ENCODE measurements at regions not wholly inside any gene's neighbourhood (a gene's known extent, or its start where the extent isn't known, plus 50 kb on each side); places are given as distances from the start of the nearest gene placed in this dataset.
A peak's percentile ranks its signal among the peaks of the same experiment; 100 is the strongest.
"Not testable (repeated sequence)": the region's sequence is repeated elsewhere in the genome, so short reads cannot be mapped to it uniquely, and the experiment has no call there.

DNA sequence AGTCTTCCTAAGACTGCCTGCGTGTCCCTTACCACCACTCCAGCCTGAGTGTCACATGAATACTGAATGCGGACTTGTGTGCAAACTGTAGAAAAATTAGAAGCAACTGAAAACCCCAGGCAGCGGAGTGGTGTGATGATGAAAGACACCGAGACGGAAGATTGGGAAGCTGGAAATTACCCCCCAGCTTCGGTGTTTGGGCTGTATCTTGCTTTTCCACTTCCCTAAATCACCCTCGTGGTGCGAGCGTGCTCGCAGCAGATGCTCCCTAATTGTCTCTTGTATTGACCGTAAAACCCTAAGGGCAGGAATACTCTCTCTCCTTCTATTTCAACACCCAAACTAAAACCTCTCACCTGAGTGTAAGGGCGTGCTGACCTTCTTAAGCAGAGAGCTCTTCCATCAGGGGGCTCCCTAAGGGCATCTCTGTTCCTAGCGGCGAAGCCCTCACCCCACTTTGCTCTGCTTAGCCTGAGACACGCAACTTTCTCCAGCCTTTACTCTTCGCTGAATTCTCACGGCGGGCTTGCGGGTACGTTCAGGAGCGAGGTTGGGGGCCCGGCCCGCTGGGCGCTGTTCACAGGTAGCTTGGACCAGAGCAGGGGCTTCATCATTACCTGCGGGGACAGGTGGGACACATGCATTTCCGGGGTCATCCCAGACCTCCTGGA, 62.4 kb downstream of the CRYBB2 start:
- DNase-seq (ENCODE audit: low read depth in 1 of 2, low spot score in 1 of 2) = no peak

GRCh38 chr22:25282346-25282670, 62.9 kb downstream of the CRYBB2 start:
- DNase-seq (ENCODE audit: low read depth in 1 of 2, low spot score in 1 of 2) = no peak

GRCh38 chr22:25282671-25283561, 63.5 kb downstream of the CRYBB2 start:
- no peak for DNase-seq (ENCODE audit: low read depth in 1 of 2, low spot score in 1 of 2)

GRCh38 chr22:25288481-25288880, 69.0 kb downstream of the CRYBB2 start:
- DNase-seq (ENCODE audit: low read depth in 1 of 2, low spot score in 1 of 2) = not testable (repeated sequence)

- not testable (repeated sequence) for DNase-seq (ENCODE audit: low read depth in 1 of 2, low spot score in 1 of 2)
Measured at GRCh38 chr22:25301912-25302311, 82.5 kb downstream of the CRYBB2 start.

- not testable (repeated sequence) for DNase-seq (ENCODE audit: low read depth in 1 of 2, low spot score in 1 of 2)
Measured at GRCh38 chr22:25309586-25309985, 90.1 kb downstream of the CRYBB2 start.

DNA sequence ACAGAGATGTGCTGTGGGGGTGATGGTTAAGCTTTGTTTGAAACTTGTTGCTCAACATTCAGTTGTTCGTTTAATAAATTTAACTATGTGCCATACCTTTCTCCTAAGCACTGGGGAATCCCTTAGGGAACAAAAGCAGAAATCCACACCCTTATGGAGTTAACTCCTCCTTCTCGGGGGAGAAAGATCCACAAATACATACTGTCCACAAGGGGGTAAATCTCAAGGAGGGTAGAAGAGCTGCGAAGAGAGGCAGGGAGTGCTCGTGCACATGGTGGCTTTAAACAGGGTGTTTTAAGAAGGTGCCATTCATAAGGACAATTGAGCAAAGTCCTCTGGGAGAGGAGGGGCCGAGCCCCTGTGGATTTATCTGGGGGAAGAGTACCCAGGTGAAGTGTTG, 92.5 kb downstream of the CRYBB2 start:
- DNase-seq (ENCODE audit: low read depth in 1 of 2, low spot score in 1 of 2) = not testable (repeated sequence)

- no peak for DNase-seq (ENCODE audit: low read depth in 1 of 2, low spot score in 1 of 2)
Measured at GRCh38 chr22:25318081-25318823, 98.8 kb downstream of the CRYBB2 start.

DNA sequence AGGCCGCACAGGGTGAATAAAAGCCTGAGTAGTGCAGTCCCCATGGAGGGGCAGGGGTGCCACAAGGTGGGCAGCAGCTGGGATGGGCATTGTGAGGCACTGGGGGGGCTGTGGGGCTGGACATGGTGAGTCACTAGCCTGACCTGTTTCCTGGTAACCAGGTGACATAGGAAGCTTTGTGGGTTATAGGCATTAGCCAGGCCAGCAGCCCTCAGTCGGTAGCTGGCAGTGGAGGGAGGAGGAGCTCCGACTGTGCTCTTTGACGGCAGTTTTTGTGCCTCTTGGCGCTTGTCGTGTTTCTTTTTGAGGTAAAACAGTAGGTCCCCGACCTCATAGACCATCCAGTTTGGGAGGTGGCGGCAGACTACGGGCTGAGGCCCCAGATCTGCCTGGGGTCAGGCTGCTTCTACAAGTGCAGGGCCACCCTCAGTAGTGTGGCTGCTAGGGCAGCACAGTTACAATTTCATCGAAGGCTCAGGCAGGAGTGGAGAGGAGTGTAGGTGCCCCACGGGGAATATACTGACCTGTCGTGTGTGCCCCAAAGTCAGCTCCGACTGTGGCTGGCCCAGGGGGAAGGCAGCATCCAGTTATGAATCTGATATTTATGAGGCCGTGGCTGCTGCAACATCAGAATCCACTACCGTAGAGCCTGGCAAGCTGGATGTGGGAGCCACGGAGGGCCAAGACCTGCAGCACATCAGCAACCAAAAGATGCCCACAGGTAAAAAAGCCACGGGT, 107.7 kb downstream of the CRYBB2 start:
- no peak for DNase-seq (ENCODE audit: low read depth in 1 of 2, low spot score in 1 of 2)

GRCh38 chr22:25331050-25331449, 111.6 kb downstream of the CRYBB2 start:
- no peak for DNase-seq (ENCODE audit: low read depth in 1 of 2, low spot score in 1 of 2)

GRCh38 chr22:25331911-25332310, 112.5 kb downstream of the CRYBB2 start:
- DNase-seq (ENCODE audit: low read depth in 1 of 2, low spot score in 1 of 2) = not testable (repeated sequence)

GRCh38 chr22:25332386-25332785, 112.9 kb downstream of the CRYBB2 start:
- DNase-seq (ENCODE audit: low read depth in 1 of 2, low spot score in 1 of 2) = no peak

- peak in 1 of 2 donors; percentile 19 for DNase-seq (ENCODE audit: low read depth in 1 of 2, low spot score in 1 of 2)
Measured at GRCh38 chr22:25334162-25334490, 114.7 kb downstream of the CRYBB2 start.

GRCh38 chr22:25334631-25335030, 115.2 kb downstream of the CRYBB2 start:
- not testable (repeated sequence) for DNase-seq (ENCODE audit: low read depth in 1 of 2, low spot score in 1 of 2)

GRCh38 chr22:25335276-25335675, 115.8 kb downstream of the CRYBB2 start:
- not testable (repeated sequence) for DNase-seq (ENCODE audit: low read depth in 1 of 2, low spot score in 1 of 2)

DNA sequence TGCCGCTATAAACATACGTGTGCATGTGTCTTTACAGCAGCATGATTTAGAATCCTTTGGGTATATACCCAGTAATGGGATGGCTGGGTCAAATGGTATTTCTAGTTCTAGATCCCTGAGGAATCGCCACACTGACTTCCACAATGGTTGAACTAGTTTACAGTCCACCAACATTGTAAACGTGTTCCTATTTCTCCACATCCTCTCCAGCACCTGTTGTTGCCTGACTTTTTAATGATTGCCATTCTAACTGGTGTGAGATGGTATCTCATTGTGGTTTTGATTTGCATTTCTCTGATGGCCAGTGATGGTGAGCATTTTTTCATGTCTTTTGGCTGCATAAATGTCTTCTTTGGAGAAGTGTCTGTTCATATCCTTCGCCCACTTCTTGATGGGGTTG, 121.1 kb downstream of the CRYBB2 start:
- DNase-seq (ENCODE audit: low read depth in 1 of 2, low spot score in 1 of 2) = not testable (repeated sequence)

DNA sequence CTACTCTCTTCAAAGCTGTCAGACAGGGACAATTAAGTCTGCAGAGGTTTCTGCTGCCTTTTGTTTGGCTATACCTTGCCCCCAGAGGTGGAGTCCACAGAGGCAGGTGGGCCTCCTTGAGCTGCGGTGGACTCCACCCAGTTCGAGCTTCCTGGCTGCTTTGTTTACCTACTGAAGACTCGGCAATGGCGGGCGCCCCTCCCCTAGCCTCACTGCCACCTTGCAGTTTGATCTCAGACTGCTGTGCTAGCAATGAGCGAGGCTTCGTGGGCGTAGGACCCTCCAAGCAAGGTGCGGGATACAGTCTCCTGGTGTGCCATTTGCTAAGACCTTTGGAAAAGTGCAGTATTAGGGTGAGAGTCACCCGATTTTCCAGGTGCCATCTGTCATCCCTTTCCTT, 124.9 kb downstream of the CRYBB2 start:
- not testable (repeated sequence) for DNase-seq (ENCODE audit: low read depth in 1 of 2, low spot score in 1 of 2)

DNA sequence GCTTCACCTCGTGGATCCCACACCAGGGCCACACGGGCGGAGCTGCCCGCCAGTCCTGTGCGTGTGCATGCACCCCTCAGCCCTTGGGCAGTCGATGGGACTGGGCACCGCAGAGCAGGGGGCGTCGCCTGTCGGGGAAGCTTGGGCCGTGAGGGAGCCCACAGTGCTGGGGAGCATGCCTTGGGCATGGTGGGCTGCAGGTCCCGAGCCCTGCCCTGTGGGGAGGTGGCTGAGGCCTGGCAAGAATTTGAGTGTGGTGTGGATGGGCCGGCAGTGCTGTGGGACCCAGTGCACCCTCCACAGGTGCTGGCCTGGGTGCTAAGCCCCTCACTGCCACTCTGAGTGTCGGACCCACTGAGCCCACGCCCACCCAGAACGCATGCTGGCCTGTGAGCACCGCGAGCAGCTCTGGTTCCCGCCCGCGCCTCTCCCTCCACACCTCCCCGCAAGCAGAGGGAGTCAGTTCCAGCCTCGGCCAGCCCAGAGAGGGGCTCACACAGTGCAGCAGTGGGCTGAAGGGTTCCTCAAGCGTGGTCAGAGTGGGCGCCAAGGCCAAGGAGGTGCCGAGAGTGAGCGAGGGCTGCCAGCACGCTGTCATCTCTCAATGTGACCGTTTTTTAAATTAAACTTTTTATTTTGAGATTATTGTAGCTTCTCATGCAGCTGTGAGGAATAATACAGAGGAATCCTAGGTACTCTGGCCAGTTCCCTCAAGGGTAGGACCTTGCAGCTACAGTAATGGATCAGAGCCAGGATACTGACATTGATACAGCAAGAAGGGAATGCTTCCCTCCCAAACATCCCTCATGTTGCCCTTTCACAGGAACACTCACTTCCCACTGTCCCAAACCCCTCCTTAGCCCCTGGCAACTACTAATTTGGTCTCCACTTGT, 127.7 kb downstream of the CRYBB2 start:
- no peak for DNase-seq (ENCODE audit: low read depth in 1 of 2, low spot score in 1 of 2)

- DNase-seq (ENCODE audit: low read depth in 1 of 2, low spot score in 1 of 2) = no peak
Measured at GRCh38 chr22:25347752-25348102, 128.3 kb downstream of the CRYBB2 start.

DNA sequence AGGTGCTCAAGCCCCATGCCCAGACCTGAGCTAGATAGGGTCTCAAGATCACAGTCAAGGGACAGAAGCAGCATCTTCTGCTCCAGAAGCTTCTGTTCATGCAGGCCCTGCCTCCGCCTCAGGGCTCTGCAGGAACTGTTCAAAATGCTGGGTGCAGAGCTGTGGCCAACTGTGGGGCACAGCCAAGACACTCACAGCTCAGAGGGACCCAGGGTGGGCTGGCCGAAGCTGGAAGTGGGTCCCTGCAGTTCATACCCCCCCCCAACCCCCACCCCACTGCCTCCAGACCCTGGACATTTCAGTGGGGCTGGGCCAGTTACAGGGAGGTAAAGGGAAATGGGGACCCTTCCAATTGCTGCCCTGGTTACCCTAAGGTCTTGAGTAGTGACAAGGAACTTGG, 129.0 kb downstream of the CRYBB2 start:
- no peak for DNase-seq (ENCODE audit: low read depth in 1 of 2, low spot score in 1 of 2)
